ENCODE measurements at regions not wholly inside any gene's neighbourhood (a gene's known extent, or its start where the extent isn't known, plus 50 kb on each side); places are given as distances from the start of the nearest gene placed in this dataset.

DNA sequence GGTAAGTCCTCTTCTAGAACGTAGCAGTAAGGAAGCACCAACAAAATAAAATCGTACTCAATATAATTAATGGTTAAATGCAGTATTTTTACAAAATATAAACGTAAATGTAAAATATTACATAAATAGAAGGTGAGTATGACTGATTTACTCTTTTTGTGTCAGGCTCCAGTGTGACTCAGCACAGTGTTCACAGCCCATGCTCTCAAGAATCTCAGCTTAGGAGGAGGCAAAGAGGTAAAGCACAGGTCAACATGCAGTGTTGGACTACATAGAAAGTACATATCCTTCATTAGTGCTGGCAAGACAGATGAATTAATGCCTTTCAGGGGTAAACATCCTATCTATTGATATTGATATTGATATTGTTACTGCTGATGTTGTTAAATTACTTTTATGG lies 2050.6 kb upstream of the RAG2 start (continued):
- TF ChIP-seq, protein P1, sequence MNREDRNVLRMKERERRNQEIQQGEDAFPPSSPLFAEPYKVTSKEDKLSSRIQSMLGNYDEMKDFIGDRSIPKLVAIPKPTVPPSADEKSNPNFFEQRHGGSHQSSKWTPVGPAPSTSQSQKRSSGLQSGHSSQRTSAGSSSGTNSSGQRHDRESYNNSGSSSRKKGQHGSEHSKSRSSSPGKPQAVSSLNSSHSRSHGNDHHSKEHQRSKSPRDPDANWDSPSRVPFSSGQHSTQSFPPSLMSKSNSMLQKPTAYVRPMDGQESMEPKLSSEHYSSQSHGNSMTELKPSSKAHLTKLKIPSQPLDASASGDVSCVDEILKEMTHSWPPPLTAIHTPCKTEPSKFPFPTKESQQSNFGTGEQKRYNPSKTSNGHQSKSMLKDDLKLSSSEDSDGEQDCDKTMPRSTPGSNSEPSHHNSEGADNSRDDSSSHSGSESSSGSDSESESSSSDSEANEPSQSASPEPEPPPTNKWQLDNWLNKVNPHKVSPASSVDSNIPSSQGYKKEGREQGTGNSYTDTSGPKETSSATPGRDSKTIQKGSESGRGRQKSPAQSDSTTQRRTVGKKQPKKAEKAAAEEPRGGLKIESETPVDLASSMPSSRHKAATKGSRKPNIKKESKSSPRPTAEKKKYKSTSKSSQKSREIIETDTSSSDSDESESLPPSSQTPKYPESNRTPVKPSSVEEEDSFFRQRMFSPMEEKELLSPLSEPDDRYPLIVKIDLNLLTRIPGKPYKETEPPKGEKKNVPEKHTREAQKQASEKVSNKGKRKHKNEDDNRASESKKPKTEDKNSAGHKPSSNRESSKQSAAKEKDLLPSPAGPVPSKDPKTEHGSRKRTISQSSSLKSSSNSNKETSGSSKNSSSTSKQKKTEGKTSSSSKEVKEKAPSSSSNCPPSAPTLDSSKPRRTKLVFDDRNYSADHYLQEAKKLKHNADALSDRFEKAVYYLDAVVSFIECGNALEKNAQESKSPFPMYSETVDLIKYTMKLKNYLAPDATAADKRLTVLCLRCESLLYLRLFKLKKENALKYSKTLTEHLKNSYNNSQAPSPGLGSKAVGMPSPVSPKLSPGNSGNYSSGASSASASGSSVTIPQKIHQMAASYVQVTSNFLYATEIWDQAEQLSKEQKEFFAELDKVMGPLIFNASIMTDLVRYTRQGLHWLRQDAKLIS (CRISPR knock-in tag; IDR thresholded peaks at IDR 0.05; ENCODE audit: borderline replicate concordance): no peak
- TF ChIP-seq GTF2I (CRISPR knock-in tag; conservative IDR thresholded peaks at IDR 0.05): no peak
- no peak for TF ChIP-seq CBFB (CRISPR knock-in tag; IDR thresholded peaks at IDR 0.05; ENCODE audit: low read depth)
- TF ChIP-seq, protein P2, sequence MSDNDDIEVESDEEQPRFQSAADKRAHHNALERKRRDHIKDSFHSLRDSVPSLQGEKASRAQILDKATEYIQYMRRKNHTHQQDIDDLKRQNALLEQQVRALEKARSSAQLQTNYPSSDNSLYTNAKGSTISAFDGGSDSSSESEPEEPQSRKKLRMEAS (CRISPR knock-in tag; IDR thresholded peaks at IDR 0.05): no peak
- TF ChIP-seq, protein P3, sequence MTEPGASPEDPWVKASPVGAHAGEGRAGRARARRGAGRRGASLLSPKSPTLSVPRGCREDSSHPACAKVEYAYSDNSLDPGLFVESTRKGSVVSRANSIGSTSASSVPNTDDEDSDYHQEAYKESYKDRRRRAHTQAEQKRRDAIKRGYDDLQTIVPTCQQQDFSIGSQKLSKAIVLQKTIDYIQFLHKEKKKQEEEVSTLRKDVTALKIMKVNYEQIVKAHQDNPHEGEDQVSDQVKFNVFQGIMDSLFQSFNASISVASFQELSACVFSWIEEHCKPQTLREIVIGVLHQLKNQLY (CRISPR knock-in tag; IDR thresholded peaks at IDR 0.05): no peak
- no peak for TF ChIP-seq FOXP1 (CRISPR knock-in tag; IDR thresholded peaks at IDR 0.05; ENCODE audit: borderline replicate concordance)
- no peak for TF ChIP-seq NFYB (CRISPR knock-in tag; conservative IDR thresholded peaks at IDR 0.05; ENCODE audit: low read depth)
- no peak for TF ChIP-seq SOX15 (CRISPR knock-in tag; IDR thresholded peaks at IDR 0.05)
- no peak for TF ChIP-seq NFE2L1 (CRISPR knock-in tag; IDR thresholded peaks at IDR 0.05)
- TF ChIP-seq TCF7 (CRISPR knock-in tag; IDR thresholded peaks at IDR 0.05; ENCODE audit: low read depth): no peak
- no peak for TF ChIP-seq OVOL2 (CRISPR knock-in tag; IDR thresholded peaks at IDR 0.05; ENCODE audit: borderline replicate concordance)
- TF ChIP-seq, protein P4, sequence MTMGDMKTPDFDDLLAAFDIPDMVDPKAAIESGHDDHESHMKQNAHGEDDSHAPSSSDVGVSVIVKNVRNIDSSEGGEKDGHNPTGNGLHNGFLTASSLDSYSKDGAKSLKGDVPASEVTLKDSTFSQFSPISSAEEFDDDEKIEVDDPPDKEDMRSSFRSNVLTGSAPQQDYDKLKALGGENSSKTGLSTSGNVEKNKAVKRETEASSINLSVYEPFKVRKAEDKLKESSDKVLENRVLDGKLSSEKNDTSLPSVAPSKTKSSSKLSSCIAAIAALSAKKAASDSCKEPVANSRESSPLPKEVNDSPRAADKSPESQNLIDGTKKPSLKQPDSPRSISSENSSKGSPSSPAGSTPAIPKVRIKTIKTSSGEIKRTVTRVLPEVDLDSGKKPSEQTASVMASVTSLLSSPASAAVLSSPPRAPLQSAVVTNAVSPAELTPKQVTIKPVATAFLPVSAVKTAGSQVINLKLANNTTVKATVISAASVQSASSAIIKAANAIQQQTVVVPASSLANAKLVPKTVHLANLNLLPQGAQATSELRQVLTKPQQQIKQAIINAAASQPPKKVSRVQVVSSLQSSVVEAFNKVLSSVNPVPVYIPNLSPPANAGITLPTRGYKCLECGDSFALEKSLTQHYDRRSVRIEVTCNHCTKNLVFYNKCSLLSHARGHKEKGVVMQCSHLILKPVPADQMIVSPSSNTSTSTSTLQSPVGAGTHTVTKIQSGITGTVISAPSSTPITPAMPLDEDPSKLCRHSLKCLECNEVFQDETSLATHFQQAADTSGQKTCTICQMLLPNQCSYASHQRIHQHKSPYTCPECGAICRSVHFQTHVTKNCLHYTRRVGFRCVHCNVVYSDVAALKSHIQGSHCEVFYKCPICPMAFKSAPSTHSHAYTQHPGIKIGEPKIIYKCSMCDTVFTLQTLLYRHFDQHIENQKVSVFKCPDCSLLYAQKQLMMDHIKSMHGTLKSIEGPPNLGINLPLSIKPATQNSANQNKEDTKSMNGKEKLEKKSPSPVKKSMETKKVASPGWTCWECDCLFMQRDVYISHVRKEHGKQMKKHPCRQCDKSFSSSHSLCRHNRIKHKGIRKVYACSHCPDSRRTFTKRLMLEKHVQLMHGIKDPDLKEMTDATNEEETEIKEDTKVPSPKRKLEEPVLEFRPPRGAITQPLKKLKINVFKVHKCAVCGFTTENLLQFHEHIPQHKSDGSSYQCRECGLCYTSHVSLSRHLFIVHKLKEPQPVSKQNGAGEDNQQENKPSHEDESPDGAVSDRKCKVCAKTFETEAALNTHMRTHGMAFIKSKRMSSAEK (CRISPR knock-in tag; IDR thresholded peaks at IDR 0.05; ENCODE audit: borderline replicate concordance): no peak
- TF ChIP-seq MYBL2 (CRISPR knock-in tag; IDR thresholded peaks at IDR 0.05): no peak
- TF ChIP-seq, protein P5, sequence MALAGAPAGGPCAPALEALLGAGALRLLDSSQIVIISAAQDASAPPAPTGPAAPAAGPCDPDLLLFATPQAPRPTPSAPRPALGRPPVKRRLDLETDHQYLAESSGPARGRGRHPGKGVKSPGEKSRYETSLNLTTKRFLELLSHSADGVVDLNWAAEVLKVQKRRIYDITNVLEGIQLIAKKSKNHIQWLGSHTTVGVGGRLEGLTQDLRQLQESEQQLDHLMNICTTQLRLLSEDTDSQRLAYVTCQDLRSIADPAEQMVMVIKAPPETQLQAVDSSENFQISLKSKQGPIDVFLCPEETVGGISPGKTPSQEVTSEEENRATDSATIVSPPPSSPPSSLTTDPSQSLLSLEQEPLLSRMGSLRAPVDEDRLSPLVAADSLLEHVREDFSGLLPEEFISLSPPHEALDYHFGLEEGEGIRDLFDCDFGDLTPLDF (CRISPR knock-in tag; IDR thresholded peaks at IDR 0.05): no peak
- no peak for TF ChIP-seq RORB (CRISPR knock-in tag; IDR thresholded peaks at IDR 0.05)

DNA sequence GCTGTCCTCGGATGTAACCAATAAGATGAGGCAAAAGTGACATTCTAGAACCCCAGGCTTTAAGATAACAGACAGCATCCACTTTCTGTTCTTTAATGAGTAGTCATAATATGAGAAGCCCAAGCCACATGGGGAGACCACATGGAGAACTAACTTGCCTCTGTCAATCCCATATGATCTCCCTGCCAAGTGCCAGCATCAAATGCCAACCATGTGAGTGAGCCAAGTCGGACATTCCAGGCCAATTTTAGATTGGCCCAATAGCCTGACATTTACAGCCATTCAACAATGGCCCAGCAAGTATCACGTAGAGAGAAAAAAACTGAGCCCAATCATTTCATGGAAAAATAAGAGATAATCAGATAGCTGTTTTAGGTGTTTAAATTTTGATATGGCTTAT lies 2048.3 kb upstream of the RAG2 start:
- H3K27ac Mint-ChIP-seq: no peak overlapping the region
- no peaks in the 10 kb centered on the region for H3K4me1 Mint-ChIP-seq
- peaks cover 35% of the 10 kb centered on the region for H3K36me3 Mint-ChIP-seq
- ATAC-seq: no peak
- H3K4me3 Mint-ChIP-seq: no peak overlapping the region
- DNase-seq (ENCODE audit: low spot score): no peak
- ChIA-PET POLR2A (no interaction called here), CTCF (no interaction called here)
- TF ChIP-seq, protein P6, sequence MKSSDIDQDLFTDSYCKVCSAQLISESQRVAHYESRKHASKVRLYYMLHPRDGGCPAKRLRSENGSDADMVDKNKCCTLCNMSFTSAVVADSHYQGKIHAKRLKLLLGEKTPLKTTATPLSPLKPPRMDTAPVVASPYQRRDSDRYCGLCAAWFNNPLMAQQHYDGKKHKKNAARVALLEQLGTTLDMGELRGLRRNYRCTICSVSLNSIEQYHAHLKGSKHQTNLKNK (CRISPR knock-in tag; IDR thresholded peaks at IDR 0.05): no peak
- TF ChIP-seq, protein P7, sequence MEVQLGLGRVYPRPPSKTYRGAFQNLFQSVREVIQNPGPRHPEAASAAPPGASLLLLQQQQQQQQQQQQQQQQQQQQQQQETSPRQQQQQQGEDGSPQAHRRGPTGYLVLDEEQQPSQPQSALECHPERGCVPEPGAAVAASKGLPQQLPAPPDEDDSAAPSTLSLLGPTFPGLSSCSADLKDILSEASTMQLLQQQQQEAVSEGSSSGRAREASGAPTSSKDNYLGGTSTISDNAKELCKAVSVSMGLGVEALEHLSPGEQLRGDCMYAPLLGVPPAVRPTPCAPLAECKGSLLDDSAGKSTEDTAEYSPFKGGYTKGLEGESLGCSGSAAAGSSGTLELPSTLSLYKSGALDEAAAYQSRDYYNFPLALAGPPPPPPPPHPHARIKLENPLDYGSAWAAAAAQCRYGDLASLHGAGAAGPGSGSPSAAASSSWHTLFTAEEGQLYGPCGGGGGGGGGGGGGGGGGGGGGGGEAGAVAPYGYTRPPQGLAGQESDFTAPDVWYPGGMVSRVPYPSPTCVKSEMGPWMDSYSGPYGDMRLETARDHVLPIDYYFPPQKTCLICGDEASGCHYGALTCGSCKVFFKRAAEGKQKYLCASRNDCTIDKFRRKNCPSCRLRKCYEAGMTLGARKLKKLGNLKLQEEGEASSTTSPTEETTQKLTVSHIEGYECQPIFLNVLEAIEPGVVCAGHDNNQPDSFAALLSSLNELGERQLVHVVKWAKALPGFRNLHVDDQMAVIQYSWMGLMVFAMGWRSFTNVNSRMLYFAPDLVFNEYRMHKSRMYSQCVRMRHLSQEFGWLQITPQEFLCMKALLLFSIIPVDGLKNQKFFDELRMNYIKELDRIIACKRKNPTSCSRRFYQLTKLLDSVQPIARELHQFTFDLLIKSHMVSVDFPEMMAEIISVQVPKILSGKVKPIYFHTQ (CRISPR knock-in tag; IDR thresholded peaks at IDR 0.05): no peak
- TF ChIP-seq OVOL2 (CRISPR knock-in tag; IDR thresholded peaks at IDR 0.05; ENCODE audit: borderline replicate concordance): no peak
- peaks cover 49% of the 10 kb centered on the region for H3K9me3 Mint-ChIP-seq
- no peaks in the 10 kb centered on the region; the same call in 1 of the 2 replicates for H3K27me3 Mint-ChIP-seq (ENCODE audit: low read depth)

Measured in WTC11 (cell line).